HUES64 (cell line): ENCODE measurements at regions not wholly inside any gene's neighbourhood (a gene's known extent, or its start where the extent isn't known, plus 50 kb on each side); places are given as distances from the start of the nearest gene placed in this dataset.

Source experiments
- H3K27ac ChIP-seq: 2 replicates; pipeline ENCODE4 v1.7.0; 2013; ENCODE audit warnings: low read depth, low read length, inconsistent platforms
- H3K27me3 ChIP-seq: 2 replicates; pipeline ENCODE4 v1.6.1; 2013; ENCODE audit warnings: mild to moderate bottlenecking, low read length; ENCODE audit not compliant: insufficient read depth
- H3K36me3 ChIP-seq: 2 replicates; pipeline ENCODE4 v1.6.1; 2013; ENCODE audit warnings: mild to moderate bottlenecking, low read length; ENCODE audit not compliant: insufficient read depth
- H3K4me1 ChIP-seq: 2 replicates; pipeline ENCODE4 v1.6.1; 2013; ENCODE audit warnings: mild to moderate bottlenecking, low read length, moderate library complexity; ENCODE audit not compliant: insufficient read depth
- H3K4me3 ChIP-seq: 2 replicates; pipeline ENCODE4 v1.5.1; 2013; ENCODE audit warnings: mild to moderate bottlenecking, low read length, moderate library complexity
- H3K9ac ChIP-seq: 2 replicates; pipeline ENCODE4 v1.6.1; 2013; ENCODE audit warnings: mild to moderate bottlenecking, low read depth, low read length
- H3K9me3 ChIP-seq: 2 replicates; pipeline ENCODE4 v1.6.1; 2013; ENCODE audit warnings: low read depth, low read length; ENCODE audit not compliant: insufficient read depth
- WGBS: fragments of 150-250, 120-280 bp; methylation state at CpG from one replicate; pipeline ENCODE4 v1.1.7; 2013; ENCODE audit warnings: missing lambda C conversion rate; 5-methylcytosine and 5-hydroxymethylcytosine counted together

- Histone ChIP-seq H3K9me3 (no peaks in the 10 kb centered on the region), H3K36me3 (no peaks in the 10 kb centered on the region), H3K4me3 (no peak overlapping the region), H3K4me1 (peaks cover 18% of the 10 kb centered on the region), H3K9ac (no peak overlapping the region), H3K27me3 (no peaks in the 10 kb centered on the region), H3K27ac (no peak overlapping the region)
- 90% methylated on average over 18 of the region's 18 CpGs for WGBS
These were observed 197.2 kb downstream of the SEMA6A start for GRCh38 chr5:116377276-116378006.

GRCh38 chr5:116375926-116376325, 198.7 kb downstream of the SEMA6A start:
- peaks cover 24% of the 10 kb centered on the region for H3K4me1 ChIP-seq
- H3K4me3 ChIP-seq, result no peak overlapping the region
- H3K9me3 ChIP-seq, result no peaks in the 10 kb centered on the region
- H3K27me3 ChIP-seq, result no peaks in the 10 kb centered on the region
- H3K9ac ChIP-seq, result no peak overlapping the region
- H3K36me3 ChIP-seq, result no peaks in the 10 kb centered on the region
- H3K27ac ChIP-seq, result no peak overlapping the region
- WGBS, result 85% methylated on average over 5 of the region's 5 CpGs

DNA sequence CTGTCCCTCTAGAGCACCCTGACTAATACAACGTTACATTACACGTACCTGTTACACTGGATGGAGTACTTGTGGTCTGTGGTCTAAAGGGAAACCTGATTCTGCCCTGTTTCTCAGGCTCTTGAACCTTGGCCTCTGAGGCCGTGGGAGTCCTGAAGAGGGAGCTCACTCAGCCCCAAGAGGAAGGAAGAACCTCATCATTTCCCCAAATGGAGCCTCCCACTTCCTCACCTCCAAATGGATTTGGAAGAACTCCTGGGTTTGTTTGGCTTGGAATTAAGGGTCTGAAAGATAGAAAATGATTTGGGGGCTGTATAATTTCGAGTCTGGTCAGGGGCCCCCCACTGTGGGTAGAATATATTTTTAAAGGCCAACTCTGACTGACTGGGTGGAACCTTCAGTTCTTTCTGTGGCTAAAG, 200.2 kb downstream of the SEMA6A start:
- Histone ChIP-seq H3K36me3 (no peaks in the 10 kb centered on the region), H3K27me3 (no peaks in the 10 kb centered on the region), H3K9ac (no peak overlapping the region), H3K9me3 (no peaks in the 10 kb centered on the region), H3K27ac (no peak overlapping the region), H3K4me1 (peaks cover 35% of the 10 kb centered on the region), H3K4me3 (no peak overlapping the region)
- 93% methylated on average over 4 of the region's 4 CpGs for WGBS

GRCh38 chr5:116372931-116373597, 201.6 kb downstream of the SEMA6A start:
- Histone ChIP-seq H3K9me3 (no peaks in the 10 kb centered on the region), H3K27ac (no peak overlapping the region), H3K4me3 (no peak overlapping the region), H3K9ac (no peak overlapping the region), H3K4me1 (peaks cover 35% of the 10 kb centered on the region), H3K36me3 (no peaks in the 10 kb centered on the region), H3K27me3 (no peaks in the 10 kb centered on the region)
- WGBS, result 100% methylated on average over 1 of the region's 1 CpG

DNA sequence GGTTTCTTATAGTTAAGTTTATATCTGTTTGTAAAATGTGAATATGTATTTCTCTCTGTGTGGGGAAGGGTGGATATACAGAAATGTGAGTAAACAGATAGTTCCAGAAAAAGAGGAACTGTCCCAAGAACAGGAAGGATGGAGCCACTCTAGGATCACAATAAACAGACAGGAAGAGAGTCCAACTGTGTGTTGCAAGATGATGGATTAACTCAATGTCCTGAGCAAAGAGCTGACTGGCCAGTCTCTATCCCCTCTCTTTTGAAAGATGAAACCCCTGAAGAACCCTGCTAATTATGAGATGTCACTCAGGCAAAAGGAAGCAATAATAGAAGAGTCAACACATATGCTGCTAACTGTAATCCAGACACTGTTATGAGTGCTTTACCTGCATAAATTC, 202.7 kb downstream of the SEMA6A start:
- Histone ChIP-seq H3K27ac (no peak overlapping the region), H3K27me3 (no peaks in the 10 kb centered on the region), H3K36me3 (no peaks in the 10 kb centered on the region), H3K9me3 (no peaks in the 10 kb centered on the region), H3K4me1 (peaks cover 30% of the 10 kb centered on the region), H3K4me3 (no peak overlapping the region), H3K9ac (no peak overlapping the region)

- Histone ChIP-seq H3K27me3 (no peaks in the 10 kb centered on the region), H3K4me3 (no peak overlapping the region), H3K9ac (no peak overlapping the region), H3K9me3 (no peaks in the 10 kb centered on the region), H3K27ac (no peak overlapping the region), H3K4me1 (peaks cover 26% of the 10 kb centered on the region), H3K36me3 (no peaks in the 10 kb centered on the region)
- WGBS, result 88% methylated on average over 2 of the region's 2 CpGs
These were observed 203.2 kb downstream of the SEMA6A start for GRCh38 chr5:116371431-116371830.

DNA sequence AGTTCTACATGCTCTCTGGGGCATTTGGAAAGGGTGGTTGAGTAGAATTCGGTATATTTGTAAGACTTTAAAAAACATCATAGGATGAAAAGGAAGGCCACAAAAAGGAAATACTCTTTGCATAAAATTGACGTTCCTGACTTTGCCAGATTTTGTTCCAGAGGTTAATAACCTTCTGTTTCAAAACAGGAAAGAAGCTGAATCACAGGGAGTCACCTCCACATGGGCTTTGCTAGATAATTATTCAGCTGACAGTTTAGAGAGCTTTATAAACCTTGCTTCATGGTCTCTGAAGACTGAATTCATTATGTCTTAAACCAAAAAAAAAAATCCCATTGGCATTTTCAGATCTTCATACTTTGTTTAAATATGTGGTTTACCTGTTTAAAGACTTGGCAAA, 203.7 kb downstream of the SEMA6A start:
- Histone ChIP-seq H3K27ac (no peak overlapping the region), H3K9me3 (no peaks in the 10 kb centered on the region), H3K27me3 (no peaks in the 10 kb centered on the region), H3K4me3 (no peak overlapping the region), H3K9ac (no peak overlapping the region), H3K4me1 (peaks cover 24% of the 10 kb centered on the region), H3K36me3 (no peaks in the 10 kb centered on the region)
- 82% methylated on average over 2 of the region's 2 CpGs for WGBS

DNA sequence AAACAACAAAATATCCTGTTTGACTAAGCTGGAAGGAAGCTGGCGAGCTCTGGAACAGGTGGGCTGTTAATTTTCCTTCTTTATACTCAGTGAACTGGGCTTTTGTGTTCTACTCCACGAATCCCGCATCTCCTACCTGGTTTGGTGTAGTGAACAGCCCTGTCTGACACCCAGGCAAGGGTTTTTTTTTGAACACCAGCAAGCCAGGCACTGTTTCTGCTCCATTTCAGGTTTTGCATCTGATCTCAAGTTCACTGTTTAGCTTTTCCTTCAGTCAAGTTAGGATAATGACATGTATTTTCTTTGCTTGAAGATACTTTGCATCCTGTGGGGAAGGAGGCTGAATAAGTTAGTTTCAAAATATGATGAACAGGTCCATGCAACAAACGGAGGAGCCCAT, 204.5 kb downstream of the SEMA6A start:
- H3K9me3 ChIP-seq, result no peaks in the 10 kb centered on the region
- no peak overlapping the region for H3K4me3 ChIP-seq
- H3K36me3 ChIP-seq, result no peaks in the 10 kb centered on the region
- H3K27ac ChIP-seq, result no peak overlapping the region
- peaks cover 17% of the 10 kb centered on the region for H3K4me1 ChIP-seq
- H3K27me3 ChIP-seq, result no peaks in the 10 kb centered on the region
- no peak overlapping the region for H3K9ac ChIP-seq
- WGBS, result 87% methylated on average over 4 of the region's 4 CpGs

DNA sequence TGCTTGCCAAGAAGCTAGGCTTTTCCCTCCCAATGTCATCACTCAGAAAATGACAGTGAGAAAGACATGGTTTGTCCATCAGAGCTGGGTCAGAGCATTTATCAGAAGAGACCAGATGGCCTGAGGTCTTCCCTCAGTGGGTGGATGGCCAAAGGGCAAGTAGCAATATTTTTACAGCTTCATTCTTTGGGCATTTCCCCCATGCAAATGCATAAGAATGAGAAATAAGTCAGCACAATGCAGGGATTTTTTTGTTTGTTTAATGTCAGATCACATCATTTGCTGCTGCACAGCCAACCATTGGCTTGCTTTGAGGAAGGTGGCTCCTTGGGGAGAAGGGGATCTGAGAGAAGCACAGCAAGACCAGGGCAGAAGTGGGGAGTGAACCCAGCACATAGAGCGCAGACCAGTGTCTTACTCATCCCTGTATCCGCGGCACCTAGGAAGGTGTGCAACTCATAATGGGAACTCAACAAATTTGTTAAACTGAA, 209.6 kb downstream of the SEMA6A start:
- 95% methylated on average over 3 of the region's 3 CpGs for WGBS
- Histone ChIP-seq H3K4me3 (no peak overlapping the region), H3K9ac (no peak overlapping the region), H3K36me3 (no peaks in the 10 kb centered on the region), H3K4me1 (peaks cover 6% of the 10 kb centered on the region; the same call in 1 of the 2 replicates), H3K27me3 (0 out of 2 replicates have a peak, but pooled peaks cover 2% of the 10 kb centered on the region), H3K27ac (no peak overlapping the region), H3K9me3 (no peaks in the 10 kb centered on the region)

GRCh38 chr5:116363780-116364179, 210.8 kb downstream of the SEMA6A start:
- Histone ChIP-seq H3K4me3 (no peak overlapping the region), H3K27me3 (0 out of 2 replicates have a peak, but pooled peaks cover 2% of the 10 kb centered on the region)
- 94% methylated on average over 1 of the region's 1 CpG for WGBS

GRCh38 chr5:116361979-116362577, 212.5 kb downstream of the SEMA6A start:
- Histone ChIP-seq H3K9ac (no peak overlapping the region), H3K36me3 (no peaks in the 10 kb centered on the region), H3K4me3 (peak overlapping the region; percentile 50), H3K9me3 (no peaks in the 10 kb centered on the region), H3K27ac (no peak overlapping the region), H3K4me1 (0 out of 2 replicates have a peak, but pooled peaks cover 3% of the 10 kb centered on the region), H3K27me3 (0 out of 2 replicates have a peak, but pooled peaks cover 2% of the 10 kb centered on the region)
- 96% methylated on average over 6 of the region's 6 CpGs for WGBS

More at GRCh38 chr5:116363780-116364179, 210.8 kb downstream of the SEMA6A start:
- H3K36me3 ChIP-seq, result no peaks in the 10 kb centered on the region
- no peak overlapping the region for H3K27ac ChIP-seq
- no peak overlapping the region for H3K9ac ChIP-seq
- 0 out of 2 replicates have a peak, but pooled peaks cover 3% of the 10 kb centered on the region for H3K4me1 ChIP-seq
- H3K9me3 ChIP-seq, result no peaks in the 10 kb centered on the region
